ENCODE measurements at regions not wholly inside any gene's neighbourhood (a gene's known extent, or its start where the extent isn't known, plus 50 kb on each side); places are given as distances from the start of the nearest gene placed in this dataset.

GRCh38 chr10:124285587-124286527 is 132.9 kb downstream of the OAT start:
- Histone ChIP-seq H3K4me3 (ENCODE audit: low read length) (no peak overlapping the region), H3K27ac (ENCODE audit: low read length) (no peak overlapping the region), H3K9me3 (ENCODE audit: control insufficient read depth, insufficient read depth, low read length) (no peaks in the 10 kb centered on the region), H3K4me1 (ENCODE audit: control insufficient read depth, insufficient read depth, low read length) (peaks cover 26% of the 10 kb centered on the region), H3K36me3 (ENCODE audit: control insufficient read depth, insufficient read depth, low read length) (no peaks in the 10 kb centered on the region), H3K27me3 (ENCODE audit: control insufficient read depth, insufficient read depth, low read length) (no peaks in the 10 kb centered on the region)
- Mint-ChIP-seq H3K4me3 (peak overlapping the region; percentile 37), H3K9me3 (no peaks in the 10 kb centered on the region), H3K4me1 (no peaks in the 10 kb centered on the region), H3K36me3 (no peaks in the 10 kb centered on the region), H3K27me3 (ENCODE audit: low read depth in 2 of 2) (no peaks in the 10 kb centered on the region), H3K27ac (no peak overlapping the region)
- ATAC-seq (no peak), DNase-seq (no peak)
- intact Hi-C loops (cut with micrococcal nuclease) = no loop called here
- 62% methylated on average over 20 of the region's 21 CpGs for WGBS (ENCODE audit: insufficient coverage)
- TF ChIP-seq CTCF (IDR thresholded peaks at IDR 0.05) = no peak

DNA sequence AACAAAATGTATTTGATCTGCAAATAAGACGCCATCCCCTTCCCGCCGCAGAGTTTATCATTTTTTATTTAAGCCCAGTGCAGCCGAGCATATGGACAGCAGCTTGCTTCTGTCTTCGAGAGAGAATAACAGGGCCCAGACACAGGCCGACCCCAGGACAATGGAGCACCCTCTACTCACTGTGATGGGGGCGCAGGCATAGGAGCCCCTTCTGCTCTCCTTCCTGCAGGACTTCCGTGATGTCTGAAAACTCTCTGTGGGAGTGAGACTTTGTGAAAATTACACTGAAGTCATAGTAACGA is 134.8 kb downstream of the OAT start:
- H3K4me1 Mint-ChIP-seq = no peaks in the 10 kb centered on the region
- no peak overlapping the region for H3K27ac ChIP-seq (ENCODE audit: low read length)
- H3K27me3 Mint-ChIP-seq (ENCODE audit: low read depth in 2 of 2) = no peaks in the 10 kb centered on the region
- no peaks in the 10 kb centered on the region for H3K27me3 ChIP-seq (ENCODE audit: control insufficient read depth, insufficient read depth, low read length)
- 84% methylated on average over 8 of the region's 9 CpGs for WGBS (ENCODE audit: insufficient coverage)
- H3K36me3 ChIP-seq (ENCODE audit: control insufficient read depth, insufficient read depth, low read length) = no peaks in the 10 kb centered on the region
- no peaks in the 10 kb centered on the region for H3K9me3 Mint-ChIP-seq
- intact Hi-C loops (cut with micrococcal nuclease) = no loop called here
- no peak overlapping the region for H3K4me3 Mint-ChIP-seq
- DNase-seq (no peak), ATAC-seq (no peak)
- no peak for TF ChIP-seq CTCF (IDR thresholded peaks at IDR 0.05)
- H3K4me3 ChIP-seq (ENCODE audit: low read length) = no peak overlapping the region
- no peaks in the 10 kb centered on the region for H3K9me3 ChIP-seq (ENCODE audit: control insufficient read depth, insufficient read depth, low read length)
- H3K36me3 Mint-ChIP-seq = no peaks in the 10 kb centered on the region
- peaks cover 9% of the 10 kb centered on the region for H3K4me1 ChIP-seq (ENCODE audit: control insufficient read depth, insufficient read depth, low read length)
- no peak overlapping the region for H3K27ac Mint-ChIP-seq

GRCh38 chr10:124283215-124283948 is 135.3 kb downstream of the OAT start:
- Histone ChIP-seq H3K4me3 (ENCODE audit: low read length) (no peak overlapping the region), H3K27me3 (ENCODE audit: control insufficient read depth, insufficient read depth, low read length) (no peaks in the 10 kb centered on the region), H3K27ac (ENCODE audit: low read length) (no peak overlapping the region), H3K36me3 (ENCODE audit: control insufficient read depth, insufficient read depth, low read length) (no peaks in the 10 kb centered on the region), H3K9me3 (ENCODE audit: control insufficient read depth, insufficient read depth, low read length) (no peaks in the 10 kb centered on the region), H3K4me1 (ENCODE audit: control insufficient read depth, insufficient read depth, low read length) (peaks cover 9% of the 10 kb centered on the region)
- Mint-ChIP-seq H3K4me3 (no peak overlapping the region), H3K27ac (no peak overlapping the region), H3K9me3 (peaks cover 0 to 2% of the 10 kb centered on the region in 2 donors), H3K4me1 (no peaks in the 10 kb centered on the region), H3K36me3 (no peaks in the 10 kb centered on the region), H3K27me3 (ENCODE audit: low read depth in 2 of 2) (no peaks in the 10 kb centered on the region)
- 90% methylated on average over 8 of the region's 8 CpGs for WGBS (ENCODE audit: insufficient coverage)
- ATAC-seq (no peak), DNase-seq (no peak)
- intact Hi-C loops (cut with micrococcal nuclease) = no loop called here
- TF ChIP-seq CTCF (IDR thresholded peaks at IDR 0.05) = no peak
